Naive thymus-derived CD4-positive, alpha-beta T cell (primary cell): ENCODE measurements at regions not wholly inside any gene's neighbourhood (a gene's known extent, or its start where the extent isn't known, plus 50 kb on each side); places are given as distances from the start of the nearest gene placed in this dataset.

Source experiments
- ATAC-seq: fragments of 150-1000 bp; cut with Tn5 transposase; 2 replicates; pipeline ENCODE4 v1.10.0; 2021; ENCODE audit warnings: mild to moderate bottlenecking, moderate library complexity
- CTCF ChIA-PET: fragments of 350-600 bp; sonication (Branson Sonifier 250); formaldehyde crosslinking; loops from one replicate; lab custom pipeline; 2021; ENCODE audit warnings: antibody characterized with exemption; lab: Charles Lee
- POLR2A ChIA-PET: fragments of 350-600 bp; sonication (Branson Sonifier 250); formaldehyde crosslinking; loops from one replicate; lab custom pipeline; 2021; ENCODE audit warnings: antibody characterized with exemption, inconsistent platforms; lab: Charles Lee
- DNase-seq, 9 donors: peaks; one replicate each; pipeline versions ENCODE4 v3.0.0 to v3.0.0-alpha.2; 2020 to 2022; ENCODE audit warnings: mixed read lengths in 1 of 9
- H3K27ac ChIP-seq: one replicate; pipeline ENCODE4 v1.7.0; 2013; ENCODE audit warnings: mild to moderate bottlenecking, low read depth, low read length, moderate library complexity
- H3K27me3 ChIP-seq, 2 donors: one replicate each; pipeline ENCODE4 v1.7.0; 2013; ENCODE audit warnings: low read length in 2 of 2, mild to moderate bottlenecking in 2 of 2, moderate library complexity in 2 of 2; ENCODE audit not compliant: control insufficient read depth in 2 of 2, insufficient read depth in 2 of 2
- H3K36me3 ChIP-seq, 3 experiments: 1 replicate in 2 of 3; 2 replicates in 1 of 3; pipeline ENCODE4 v1.7.0; 2013; ENCODE audit warnings: low read length in 3 of 3, mild to moderate bottlenecking in 3 of 3, moderate library complexity in 1 of 3; ENCODE audit not compliant: insufficient read depth in 3 of 3, control insufficient read depth in 2 of 3
- H3K4me1 ChIP-seq, 2 donors: one replicate each; pipeline ENCODE4 v1.7.0; 2013; ENCODE audit warnings: low read length in 2 of 2, mild to moderate bottlenecking in 2 of 2, moderate library complexity in 1 of 2; ENCODE audit not compliant: control insufficient read depth in 2 of 2, insufficient read depth in 2 of 2
- H3K4me3 ChIP-seq: 2 replicates; pipeline ENCODE4 v1.7.0; 2013; ENCODE audit warnings: mild to moderate bottlenecking, low read length
- H3K9me3 ChIP-seq, 3 experiments: 1 replicate in 2 of 3; 2 replicates in 1 of 3; pipeline ENCODE4 v1.7.0; 2013; ENCODE audit warnings: low read length in 3 of 3; ENCODE audit not compliant: control insufficient read depth in 2 of 3
- H3K27ac Mint-ChIP-seq, 9 donors: one replicate each; pipeline ENCODE4 v1.8.0; 2020 to 2022; ENCODE audit warnings: mixed read lengths in 9 of 9, mild to moderate bottlenecking in 8 of 9, moderate library complexity in 5 of 9, inconsistent platforms in 2 of 9
- H3K27me3 Mint-ChIP-seq, 5 donors: one replicate each; pipeline ENCODE4 v1.8.0; 2021 to 2022; ENCODE audit warnings: mixed read lengths in 5 of 5, mild to moderate bottlenecking in 1 of 5
- H3K36me3 Mint-ChIP-seq, 5 donors: one replicate each; pipeline ENCODE4 v1.8.0; 2020 to 2022; ENCODE audit warnings: mixed read lengths in 5 of 5, mild to moderate bottlenecking in 3 of 5, inconsistent platforms in 1 of 5
- H3K4me1 Mint-ChIP-seq, 7 donors: one replicate each; pipeline ENCODE4 v1.8.0; 2020 to 2022; ENCODE audit warnings: mixed read lengths in 7 of 7, mild to moderate bottlenecking in 3 of 7, inconsistent platforms in 1 of 7
- H3K4me3 Mint-ChIP-seq, 10 donors: one replicate each; pipeline ENCODE4 v1.8.0; 2020 to 2022; ENCODE audit warnings: mild to moderate bottlenecking in 10 of 10, mixed read lengths in 10 of 10, moderate library complexity in 6 of 10, inconsistent platforms in 2 of 10
- H3K9me3 Mint-ChIP-seq, 11 donors: one replicate each; pipeline ENCODE4 v1.8.0; 2020 to 2022; ENCODE audit warnings: mixed read lengths in 11 of 11, mild to moderate bottlenecking in 4 of 11, inconsistent platforms in 1 of 11, moderate library complexity in 1 of 11
- intact Hi-C, 2 donors: fragments of 100-400 bp; cut with micrococcal nuclease; formaldehyde crosslinking; loops; one replicate each; pipeline ENCODE4 v1.15.1; 2023

DNA sequence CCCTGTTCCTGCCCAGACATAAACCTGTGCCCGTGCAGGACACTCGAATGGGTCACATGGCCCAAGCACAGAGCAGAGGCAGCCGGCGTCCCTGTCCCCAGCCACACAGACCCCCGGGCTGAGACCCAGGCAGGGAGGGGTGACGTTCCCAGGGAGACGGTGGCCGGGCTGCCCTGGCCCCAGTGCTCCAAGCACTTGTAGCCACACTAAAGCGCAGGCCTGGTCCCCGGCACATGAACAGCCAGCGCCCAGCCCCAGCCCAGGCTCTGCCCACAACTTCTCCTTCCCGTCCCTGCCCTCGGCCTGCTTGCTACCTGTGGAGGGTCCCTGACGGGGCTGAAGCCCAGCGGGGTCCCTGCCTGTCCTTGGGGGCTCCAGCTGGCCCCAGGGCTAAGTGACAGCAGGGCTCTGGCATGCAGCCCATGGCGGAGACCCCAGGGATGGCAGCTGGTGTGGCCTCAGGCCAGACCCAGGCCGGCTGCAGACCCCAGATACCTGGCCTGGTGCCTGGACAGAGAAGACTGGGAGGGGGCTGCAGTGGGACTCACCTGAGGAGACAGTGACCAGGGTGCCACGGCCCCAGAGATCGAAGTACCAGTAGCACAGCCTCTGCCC, 338.4 kb downstream of the TMEM121 start:
- Histone ChIP-seq H3K36me3 (no peaks in the 10 kb centered on the region), H3K9me3 (no peaks in the 10 kb centered on the region), H3K27me3 (no peaks in the 10 kb centered on the region), H3K4me1 (peaks cover 0 to 19% of the 10 kb centered on the region in 2 donors), H3K27ac (no peak overlapping the region), H3K4me3 (no peak overlapping the region)
- ATAC-seq (no peak), DNase-seq (peak in 1 of 9 donors; percentile 3)
- Mint-ChIP-seq H3K9me3 (peaks cover 0 to 2% (median 0%) of the 10 kb centered on the region in 11 donors), H3K4me3 (no peak overlapping the region), H3K27me3 (peaks cover 0 to 42% (median 39%) of the 10 kb centered on the region in 5 donors), H3K4me1 (peaks cover 0 to 33% (median 14%) of the 10 kb centered on the region in 7 donors), H3K27ac (peak overlapping the region in 1 of 9 donors; percentile 58), H3K36me3 (peaks cover 0 to 2% (median 0%) of the 10 kb centered on the region in 5 donors)
- POLR2A ChIA-PET, result no interaction called here
- intact Hi-C loops, result loop anchor here in 1 of 2 donors (10.0 kb wide), 1 partner anchor 150 kb away; no protein-coding TSS in a partner anchor
- CTCF ChIA-PET, result no interaction called here

DNA sequence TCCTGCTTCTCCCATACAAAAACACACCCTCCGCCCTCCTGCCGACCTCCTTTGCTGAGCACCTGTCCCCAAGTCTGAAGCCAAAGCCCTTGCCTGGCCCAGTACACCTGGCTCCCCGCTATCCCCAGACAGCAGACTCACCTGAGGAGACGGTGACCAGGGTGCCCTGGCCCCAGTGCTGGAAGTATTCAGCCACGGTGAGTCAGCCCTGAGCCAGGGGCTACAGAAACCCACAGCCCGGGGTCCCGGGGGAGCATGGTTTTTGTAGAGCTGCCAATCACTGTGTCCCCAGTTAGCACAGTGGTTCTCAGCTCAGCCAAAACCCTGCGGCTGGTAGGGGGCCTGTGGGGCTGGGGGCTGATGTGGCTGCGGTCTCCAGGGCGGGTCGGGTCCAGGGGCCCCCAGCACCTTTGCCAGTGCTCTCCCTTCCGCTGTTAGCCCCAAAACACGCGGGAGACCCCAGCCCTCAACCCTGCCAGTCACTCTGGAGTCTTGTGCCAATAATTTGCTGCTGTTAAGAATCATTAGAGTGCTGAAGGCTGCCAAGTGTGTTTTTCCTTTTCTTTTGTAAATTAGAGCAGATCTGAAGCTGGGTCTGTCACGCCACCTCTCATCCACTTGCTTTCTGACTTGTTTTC, 339.0 kb downstream of the TMEM121 start:
- DNase-seq (peak in 2 of 9 donors; percentile 3 to 20), ATAC-seq (no peak)
- peaks cover 0 to 18% of the 10 kb centered on the region in 2 donors for H3K4me1 ChIP-seq
- no peaks in the 10 kb centered on the region for H3K36me3 ChIP-seq
- Mint-ChIP-seq H3K4me1 (peaks cover 0 to 29% (median 14%) of the 10 kb centered on the region in 7 donors), H3K27me3 (peaks cover 3 to 40% (median 38%) of the 10 kb centered on the region in 5 donors), H3K9me3 (peaks cover 0 to 2% (median 0%) of the 10 kb centered on the region in 11 donors), H3K4me3 (no peak overlapping the region), H3K27ac (peak overlapping the region in 1 of 9 donors; percentile 58), H3K36me3 (peaks cover 0 to 2% (median 0%) of the 10 kb centered on the region in 5 donors)
- no peak overlapping the region for H3K4me3 ChIP-seq
- H3K27ac ChIP-seq, result no peak overlapping the region
- H3K9me3 ChIP-seq, result no peaks in the 10 kb centered on the region
- ChIA-PET POLR2A (no interaction called here), CTCF (no interaction called here)
- H3K27me3 ChIP-seq, result no peaks in the 10 kb centered on the region
- intact Hi-C loops, result loop anchor here in 1 of 2 donors (10.0 kb wide), 1 partner anchor 149 kb away; no protein-coding TSS in a partner anchor

GRCh38 chr14:105865904-105866840, 339.8 kb downstream of the TMEM121 start:
- H3K36me3 Mint-ChIP-seq, result no peaks in the 10 kb centered on the region
- ATAC-seq, result no peak
- H3K27ac Mint-ChIP-seq, result no peak overlapping the region
- POLR2A ChIA-PET, result no interaction called here
- no peak overlapping the region for H3K27ac ChIP-seq
- H3K4me3 ChIP-seq, result no peak overlapping the region
- no peak overlapping the region for H3K4me3 Mint-ChIP-seq
- CTCF ChIA-PET, result no interaction called here
- DNase-seq, result peak in 1 of 9 donors; percentile 20
- peaks cover 0 to 10% of the 10 kb centered on the region in 2 donors for H3K4me1 ChIP-seq
- peaks cover 0 to 21% (median 14%) of the 10 kb centered on the region in 7 donors for H3K4me1 Mint-ChIP-seq
- peaks cover 10 to 32% (median 30%) of the 10 kb centered on the region in 5 donors for H3K27me3 Mint-ChIP-seq
- H3K27me3 ChIP-seq, result no peaks in the 10 kb centered on the region
- H3K9me3 Mint-ChIP-seq, result peaks cover 0 to 2% (median 0%) of the 10 kb centered on the region in 11 donors
- H3K36me3 ChIP-seq, result no peaks in the 10 kb centered on the region
- intact Hi-C loops, result loop anchor here in 1 of 2 donors (10.0 kb wide), 1 partner anchor 149 kb away; no protein-coding TSS in a partner anchor
- H3K9me3 ChIP-seq, result no peaks in the 10 kb centered on the region

DNA sequence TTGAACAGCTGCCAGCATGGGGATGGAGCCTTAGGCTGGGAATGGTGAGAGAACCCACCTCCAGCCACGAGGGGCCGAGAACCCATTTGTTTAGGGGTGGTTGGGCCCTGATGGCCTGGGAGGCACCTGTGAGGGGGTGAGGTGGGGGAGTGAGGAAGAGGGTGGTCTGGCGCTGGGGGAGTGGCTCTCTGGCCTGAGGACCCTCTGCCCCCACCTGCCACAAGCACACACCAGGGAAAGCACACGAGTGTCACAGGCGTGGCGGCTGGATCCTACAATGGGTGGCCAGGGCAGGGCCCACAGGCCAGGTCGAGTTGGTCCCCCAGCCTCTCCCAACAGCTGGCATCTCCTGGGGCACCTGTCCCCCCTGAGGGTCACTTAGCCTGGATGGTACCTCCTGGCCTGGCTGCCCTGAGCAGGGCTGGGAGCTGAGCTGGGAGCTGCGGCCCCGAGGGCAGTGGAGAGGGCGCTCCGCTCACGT, 340.5 kb downstream of the TMEM121 start:
- DNase-seq (peak in 1 of 9 donors; percentile 16), ATAC-seq (no peak)
- H3K9me3 Mint-ChIP-seq, result peaks cover 0 to 2% (median 0%) of the 10 kb centered on the region in 11 donors
- H3K4me3 Mint-ChIP-seq, result no peak overlapping the region
- no peaks in the 10 kb centered on the region for H3K36me3 Mint-ChIP-seq
- no peaks in the 10 kb centered on the region for H3K9me3 ChIP-seq
- POLR2A ChIA-PET, result no interaction called here
- peaks cover 0 to 14% (median 10%) of the 10 kb centered on the region in 7 donors for H3K4me1 Mint-ChIP-seq
- intact Hi-C loops, result loop anchor here in 1 of 2 donors (10.0 kb wide), 1 partner anchor 148 kb away; no protein-coding TSS in a partner anchor
- H3K36me3 ChIP-seq, result no peaks in the 10 kb centered on the region
- H3K4me1 ChIP-seq, result peaks cover 0 to 5% of the 10 kb centered on the region in 2 donors
- H3K27me3 ChIP-seq, result no peaks in the 10 kb centered on the region
- H3K4me3 ChIP-seq, result no peak overlapping the region
- CTCF ChIA-PET, result no interaction called here
- H3K27ac Mint-ChIP-seq, result no peak overlapping the region
- no peak overlapping the region for H3K27ac ChIP-seq
- peaks cover 17 to 30% (median 23%) of the 10 kb centered on the region in 5 donors for H3K27me3 Mint-ChIP-seq

DNA sequence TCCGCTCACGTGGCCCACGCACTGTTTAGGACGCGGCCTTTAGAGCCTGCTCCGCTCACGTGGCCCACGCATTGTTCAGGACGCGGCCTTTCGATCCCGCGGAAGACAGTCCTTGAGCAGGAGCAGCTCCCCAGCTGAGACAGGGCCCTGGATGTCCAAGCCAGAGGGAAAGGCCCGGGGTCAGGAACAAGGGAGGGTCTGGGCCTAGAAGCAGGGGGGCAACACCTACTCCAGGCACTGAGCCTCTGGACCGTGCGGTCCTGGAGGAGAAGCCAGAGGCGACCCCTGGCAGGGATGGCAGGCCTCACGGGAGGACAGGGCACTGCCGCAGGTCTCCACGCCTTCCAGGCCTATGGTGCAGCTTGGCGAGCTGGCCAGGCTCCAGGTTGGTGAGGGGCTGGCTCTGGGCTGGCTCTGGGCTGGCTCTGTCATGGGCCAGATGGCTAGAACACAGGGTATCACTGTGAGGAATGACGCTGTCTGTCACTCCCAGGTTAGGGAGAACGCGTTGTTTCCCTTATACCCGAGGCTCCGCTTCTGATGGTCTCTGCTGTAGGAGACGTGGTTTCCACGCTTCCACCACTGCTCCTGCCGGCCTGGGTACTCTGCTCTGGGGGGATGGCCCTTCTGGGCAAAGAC, 341.7 kb downstream of the TMEM121 start:
- no peaks in the 10 kb centered on the region for H3K9me3 ChIP-seq
- H3K27me3 ChIP-seq, result no peaks in the 10 kb centered on the region
- H3K4me1 Mint-ChIP-seq, result peaks cover 0 to 2% (median 0%) of the 10 kb centered on the region in 7 donors
- no peaks in the 10 kb centered on the region for H3K4me1 ChIP-seq
- no peaks in the 10 kb centered on the region for H3K36me3 ChIP-seq
- CTCF ChIA-PET, result no interaction called here
- no peak overlapping the region for H3K4me3 Mint-ChIP-seq
- ATAC-seq, result no peak
- intact Hi-C loops, result loop anchor here in 1 of 2 donors (10.0 kb wide), 1 partner anchor 147 kb away; no protein-coding TSS in a partner anchor
- H3K27me3 Mint-ChIP-seq, result peaks cover 11 to 29% (median 17%) of the 10 kb centered on the region in 5 donors
- H3K9me3 Mint-ChIP-seq, result peaks cover 0 to 2% (median 0%) of the 10 kb centered on the region in 11 donors
- H3K36me3 Mint-ChIP-seq, result no peaks in the 10 kb centered on the region
- H3K27ac Mint-ChIP-seq, result no peak overlapping the region
- no peak overlapping the region for H3K27ac ChIP-seq
- DNase-seq, result peak in 2 of 9 donors; percentile 3 to 13
- POLR2A ChIA-PET, result no interaction called here
- no peak overlapping the region for H3K4me3 ChIP-seq

GRCh38 chr14:105871590-105871989, 345.2 kb downstream of the TMEM121 start:
- ATAC-seq, result no peak
- no peaks in the 10 kb centered on the region for H3K4me1 Mint-ChIP-seq
- H3K36me3 Mint-ChIP-seq, result no peaks in the 10 kb centered on the region
- Histone ChIP-seq H3K4me3 (no peak overlapping the region), H3K4me1 (no peaks in the 10 kb centered on the region), H3K9me3 (no peaks in the 10 kb centered on the region), H3K36me3 (no peaks in the 10 kb centered on the region), H3K27ac (no peak overlapping the region), H3K27me3 (no peaks in the 10 kb centered on the region)
- intact Hi-C loops, result no loop called here
- peaks cover 8 to 64% (median 25%) of the 10 kb centered on the region in 5 donors for H3K27me3 Mint-ChIP-seq
- DNase-seq, result no peak
- no peak overlapping the region for H3K4me3 Mint-ChIP-seq
- ChIA-PET POLR2A (no interaction called here), CTCF (no interaction called here)
- peaks cover 0 to 6% (median 0%) of the 10 kb centered on the region in 11 donors for H3K9me3 Mint-ChIP-seq
- no peak overlapping the region for H3K27ac Mint-ChIP-seq
